A549 (cell line): ENCODE measurements at regions not wholly inside any gene's neighbourhood (a gene's known extent, or its start where the extent isn't known, plus 50 kb on each side); places are given as distances from the start of the nearest gene placed in this dataset.

Experiments used
- BHLHE40 ChIP-seq: IDR thresholded peaks from 2 replicates; pipeline ENCODE4 v1.6.1; 2012; ENCODE audit warnings: low read depth, low read length, inconsistent platforms
- CEBPB ChIP-seq, 2 experiments: fragments of >200 bp in 1 of 2; sonication (Bioruptor Twin) in 1 of 2; formaldehyde crosslinking in 1 of 2; IDR thresholded peaks; 2 replicates each; pipeline ENCODE4 v1.6.1; 2012 to 2016
- CTCF ChIP-seq: fragments of >200 bp; sonication (Bioruptor Twin); formaldehyde crosslinking; IDR thresholded peaks from 3 replicates; pipeline ENCODE4 v1.5.1; 2016
- EHMT2 ChIP-seq: fragments of 200-600 bp; sonication (generic); IDR thresholded peaks from 2 replicates; pipeline ENCODE4 v1.6.1; 2016; ENCODE audit warnings: antibody characterized with exemption, low read depth, mild to moderate bottlenecking, moderate library complexity
- EP300 ChIP-seq, 2 experiments: fragments of >200 bp; sonication (Bioruptor Twin); formaldehyde crosslinking; IDR thresholded peaks; 2 replicates in 1 of 2; 3 replicates in 1 of 2; pipeline ENCODE4 v1.6.1; 2016 to 2017
- HOXA7 ChIP-seq: fragments of 250-450 bp; sonication (Bioruptor Pico); IDR thresholded peaks from 2 replicates; pipeline ENCODE4 v1.5.0; 2020; ENCODE audit warnings: mild to moderate bottlenecking, moderate library complexity
- POLR2A ChIP-seq: IDR thresholded peaks from 2 replicates; pipeline ENCODE4 v1.6.1; 2012; ENCODE audit warnings: mild to moderate bottlenecking, low read length
- RAD21 ChIP-seq, 2 experiments: fragments of >200 bp in 1 of 2; sonication (Bioruptor Twin) in 1 of 2; formaldehyde crosslinking in 1 of 2; IDR thresholded peaks in 1 of 2; conservative IDR thresholded peaks in 1 of 2; 2 replicates in 1 of 2; 3 replicates in 1 of 2; pipeline ENCODE4 v1.6.1; 2012 to 2018; ENCODE audit warnings: inconsistent platforms in 1 of 2
- RFX5 ChIP-seq: fragments of 450-650 bp; IDR thresholded peaks from 2 replicates; pipeline ENCODE4 v1.7.1; 2014; ENCODE audit warnings: antibody characterized with exemption, mild to moderate bottlenecking, moderate library complexity
- SREBF2 ChIP-seq: fragments of 450-650 bp; IDR thresholded peaks from 2 replicates; pipeline ENCODE4 v1.6.1; 2014; ENCODE audit warnings: mild to moderate bottlenecking, moderate library complexity
- TF ChIP-seq, protein P1 (sequence below): fragments of 200-600 bp; sonication (generic); IDR thresholded peaks from 2 replicates; pipeline ENCODE4 v1.6.1; 2016; ENCODE audit warnings: antibody characterized with exemption, mild to moderate bottlenecking, moderate library complexity

DNA sequence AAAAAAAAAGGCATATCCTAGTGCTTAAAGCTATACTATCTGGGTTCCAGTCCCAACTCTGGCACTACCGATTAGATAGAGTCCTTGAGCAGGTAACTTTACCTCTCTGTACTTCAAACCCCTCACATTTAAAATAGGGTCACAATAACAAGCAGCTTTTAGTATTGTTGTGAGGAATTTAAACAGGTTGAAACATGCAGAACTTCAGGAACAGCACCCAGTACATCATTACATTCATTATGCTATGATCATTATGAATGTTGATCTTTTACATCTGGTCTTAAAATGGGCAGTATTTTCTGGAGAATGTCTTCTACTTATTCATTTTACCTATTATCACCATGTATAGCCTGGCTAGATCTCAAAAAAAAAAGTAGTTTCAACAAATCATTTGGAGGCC, 176.1 kb upstream of the CCDC54 start:
- TF ChIP-seq RAD21 (conservative IDR thresholded peaks at IDR 0.05 in 1 of 2, IDR thresholded peaks at IDR 0.05 in 1 of 2) (no peak), CEBPB (IDR thresholded peaks at IDR 0.05) (no peak), RFX5 (no peak), BHLHE40 (no peak), POLR2A (no peak), EP300 (IDR thresholded peaks at IDR 0.05) (no peak), SREBF2 (no peak), HOXA7 (CRISPR knock-in tag) (no peak), CTCF (no peak), EHMT2 (no peak)
- TF ChIP-seq, protein P1, sequence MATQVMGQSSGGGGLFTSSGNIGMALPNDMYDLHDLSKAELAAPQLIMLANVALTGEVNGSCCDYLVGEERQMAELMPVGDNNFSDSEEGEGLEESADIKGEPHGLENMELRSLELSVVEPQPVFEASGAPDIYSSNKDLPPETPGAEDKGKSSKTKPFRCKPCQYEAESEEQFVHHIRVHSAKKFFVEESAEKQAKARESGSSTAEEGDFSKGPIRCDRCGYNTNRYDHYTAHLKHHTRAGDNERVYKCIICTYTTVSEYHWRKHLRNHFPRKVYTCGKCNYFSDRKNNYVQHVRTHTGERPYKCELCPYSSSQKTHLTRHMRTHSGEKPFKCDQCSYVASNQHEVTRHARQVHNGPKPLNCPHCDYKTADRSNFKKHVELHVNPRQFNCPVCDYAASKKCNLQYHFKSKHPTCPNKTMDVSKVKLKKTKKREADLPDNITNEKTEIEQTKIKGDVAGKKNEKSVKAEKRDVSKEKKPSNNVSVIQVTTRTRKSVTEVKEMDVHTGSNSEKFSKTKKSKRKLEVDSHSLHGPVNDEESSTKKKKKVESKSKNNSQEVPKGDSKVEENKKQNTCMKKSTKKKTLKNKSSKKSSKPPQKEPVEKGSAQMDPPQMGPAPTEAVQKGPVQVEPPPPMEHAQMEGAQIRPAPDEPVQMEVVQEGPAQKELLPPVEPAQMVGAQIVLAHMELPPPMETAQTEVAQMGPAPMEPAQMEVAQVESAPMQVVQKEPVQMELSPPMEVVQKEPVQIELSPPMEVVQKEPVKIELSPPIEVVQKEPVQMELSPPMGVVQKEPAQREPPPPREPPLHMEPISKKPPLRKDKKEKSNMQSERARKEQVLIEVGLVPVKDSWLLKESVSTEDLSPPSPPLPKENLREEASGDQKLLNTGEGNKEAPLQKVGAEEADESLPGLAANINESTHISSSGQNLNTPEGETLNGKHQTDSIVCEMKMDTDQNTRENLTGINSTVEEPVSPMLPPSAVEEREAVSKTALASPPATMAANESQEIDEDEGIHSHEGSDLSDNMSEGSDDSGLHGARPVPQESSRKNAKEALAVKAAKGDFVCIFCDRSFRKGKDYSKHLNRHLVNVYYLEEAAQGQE, result no peak
